B cell (primary cell): ENCODE measurements at regions not wholly inside any gene's neighbourhood (a gene's known extent, or its start where the extent isn't known, plus 50 kb on each side); places are given as distances from the start of the nearest gene placed in this dataset.

Experiments used
- ATAC-seq: fragments of 200-7000 bp; cut with Tn5 transposase; one replicate; pipeline ENCODE4 v1.10.0; 2021; ENCODE audit warnings: low read depth, mild to moderate bottlenecking, moderate number of reproducible peaks, moderate library complexity
- CTCF ChIA-PET: fragments of 350-600 bp; sonication (Branson Sonifier 250); formaldehyde crosslinking; loops from one replicate; lab custom pipeline; 2021; ENCODE audit warnings: antibody characterized with exemption, inconsistent platforms; lab: Charles Lee
- POLR2A ChIA-PET: fragments of 350-600 bp; sonication (Branson Sonifier 250); formaldehyde crosslinking; loops from one replicate; lab custom pipeline; 2021; ENCODE audit warnings: antibody characterized with exemption; lab: Charles Lee
- DNase-seq: peaks from one replicate; pipeline ENCODE4 v3.0.0; 2013
- H2AFZ ChIP-seq: 2 replicates; pipeline ENCODE4 v1.6.1; 2012; ENCODE audit warnings: mild to moderate bottlenecking, low read depth, low read length; ENCODE audit not compliant: insufficient read depth, poor library complexity, severe bottlenecking
- H3K27ac ChIP-seq, 2 donors: 1 replicate in 1 of 2; 2 replicates in 1 of 2; pipeline ENCODE4 v1.5.1; 2012 to 2013; ENCODE audit warnings: low read length in 2 of 2, mild to moderate bottlenecking in 2 of 2, moderate library complexity in 1 of 2
- H3K27me3 ChIP-seq, 4 experiments: fragments of 200-600 bp in 1 of 4; sonication (generic) in 1 of 4; replicated peaks in 1 of 4; 1 replicate in 2 of 4; 2 replicates in 2 of 4; pipeline versions ENCODE4 v1.6.1 to v1.7.0; 2013 to 2016; ENCODE audit warnings: low read length in 3 of 4, mild to moderate bottlenecking in 2 of 4, mixed read lengths in 1 of 4, moderate library complexity in 1 of 4; ENCODE audit not compliant: insufficient read depth in 4 of 4, control insufficient read depth in 3 of 4; ENCODE audit errors: control extremely low read depth in 1 of 4
- H3K36me3 ChIP-seq, 2 experiments: replicated peaks in 1 of 2; 1 replicate in 1 of 2; 2 replicates in 1 of 2; pipeline versions ENCODE4 v1.6.1 to v1.7.1; 2013; ENCODE audit warnings: low read length in 1 of 2; ENCODE audit not compliant: insufficient read depth in 2 of 2, control insufficient read depth in 1 of 2; ENCODE audit errors: control extremely low read depth in 1 of 2, extremely low read depth in 1 of 2
- H3K4me1 ChIP-seq, 2 donors: fragments of 200-600 bp in 1 of 2; sonication (generic) in 1 of 2; 1 replicate in 1 of 2; 2 replicates in 1 of 2; pipeline versions ENCODE4 v1.5.1 to v1.6.1; 2013 to 2017; ENCODE audit warnings: low read length in 2 of 2; ENCODE audit not compliant: control insufficient read depth in 2 of 2, insufficient read depth in 2 of 2
- H3K4me2 ChIP-seq: replicated peaks from 2 replicates; pipeline ENCODE3; 2012; ENCODE audit warnings: mild to moderate bottlenecking, low read depth, low read length; ENCODE audit not compliant: poor library complexity, severe bottlenecking
- H3K4me3 ChIP-seq, 5 experiments: fragments of 200-600 bp in 1 of 5; sonication (generic) in 1 of 5; 1 replicate in 3 of 5; 2 replicates in 2 of 5; pipeline versions ENCODE4 v1.5.1 to v1.7.0; 2011 to 2016; ENCODE audit warnings: low read length in 4 of 5, mild to moderate bottlenecking in 4 of 5, low read depth in 2 of 5, control low read depth in 1 of 5, moderate library complexity in 1 of 5; ENCODE audit not compliant: insufficient read depth in 1 of 5; ENCODE audit errors: control extremely low read depth in 1 of 5, extremely low read depth in 1 of 5
- H3K79me2 ChIP-seq: fragments of 200-600 bp; sonication (generic); one replicate; pipeline ENCODE4 v1.6.0; 2016; ENCODE audit warnings: low read length; ENCODE audit not compliant: control insufficient read depth, insufficient read depth
- H3K9ac ChIP-seq: fragments of 200-600 bp; sonication (generic); 2 replicates; pipeline ENCODE4 v1.6.1; 2017; ENCODE audit warnings: mild to moderate bottlenecking, low read length, moderate library complexity
- H3K9me3 ChIP-seq, 3 donors: one replicate each; pipeline versions ENCODE4 v1.6.1 to v1.7.1; 2013; ENCODE audit warnings: low read length in 2 of 3; ENCODE audit not compliant: control insufficient read depth in 2 of 3, insufficient read depth in 1 of 3; ENCODE audit errors: control extremely low read depth in 1 of 3
- H4K20me1 ChIP-seq: 2 replicates; pipeline ENCODE4 v1.6.0; 2012; ENCODE audit warnings: mild to moderate bottlenecking, low read length; ENCODE audit not compliant: insufficient read depth, control insufficient read depth, poor library complexity, severe bottlenecking
- H3K27ac Mint-ChIP-seq: one replicate; pipeline ENCODE4 v1.8.0; 2021; ENCODE audit warnings: mixed read lengths
- H3K27me3 Mint-ChIP-seq: one replicate; pipeline ENCODE4 v1.8.0; 2021; ENCODE audit warnings: mixed read lengths
- H3K4me1 Mint-ChIP-seq: one replicate; pipeline ENCODE4 v1.8.0; 2021; ENCODE audit warnings: mixed read lengths
- H3K4me3 Mint-ChIP-seq: one replicate; pipeline ENCODE4 v1.8.0; 2021; ENCODE audit warnings: mixed read lengths
- H3K9me3 Mint-ChIP-seq: one replicate; pipeline ENCODE4 v1.8.0; 2022; ENCODE audit warnings: mixed read lengths; ENCODE audit not compliant: insufficient read depth
- CTCF ChIP-seq: fragments of 200-600 bp; IDR thresholded peaks from one replicate; pipeline ENCODE4 v1.8.0; 2022; ENCODE audit warnings: antibody characterized with exemption, mild to moderate bottlenecking
- EZH2 ChIP-seq: IDR thresholded peaks from 2 replicates; pipeline ENCODE4 v1.6.1; 2012; ENCODE audit warnings: borderline replicate concordance, low read depth, mild to moderate bottlenecking, moderate library complexity, low read length; ENCODE audit not compliant: insufficient read depth, poor library complexity, severe bottlenecking
- WGBS: methylation state at CpG from one replicate; pipeline ENCODE4 v1.1.5; 2013; ENCODE audit warnings: missing lambda C conversion rate; ENCODE audit not compliant: insufficient coverage; 5-methylcytosine and 5-hydroxymethylcytosine counted together
- intact Hi-C: fragments of 100-400 bp; cut with micrococcal nuclease; formaldehyde crosslinking; loops from one replicate; pipeline ENCODE4 v1.10.0; 2022

GRCh38 chr6:170130201-170130621, 160.7 kb downstream of the DLL1 start:
- ChIA-PET CTCF (no interaction called here), POLR2A (no interaction called here)
- Mint-ChIP-seq H3K27ac (no peak overlapping the region), H3K9me3 (no peaks in the 10 kb centered on the region), H3K27me3 (peaks cover 9% of the 10 kb centered on the region), H3K4me1 (peaks cover 7% of the 10 kb centered on the region), H3K4me3 (no peak overlapping the region)
- no peak for TF ChIP-seq EZH2
- no peak for TF ChIP-seq CTCF
- H2AFZ ChIP-seq, result no peak overlapping the region
- no peaks in the 10 kb centered on the region for H4K20me1 ChIP-seq
- H3K27ac ChIP-seq, result no peak overlapping the region
- no peak for DNase-seq
- intact Hi-C loops, result no loop called here
- no peak overlapping the region for H3K9ac ChIP-seq
- H3K4me3 ChIP-seq, result no peak overlapping the region
- no peaks in the 10 kb centered on the region for H3K36me3 ChIP-seq
- 89% methylated on average over 15 of the region's 15 CpGs for WGBS
- peaks cover 0 to 4% of the 10 kb centered on the region in 2 donors for H3K4me1 ChIP-seq
- no peak for ATAC-seq
- peaks cover 0 to 15% (median 0%) of the 10 kb centered on the region in 3 donors for H3K9me3 ChIP-seq
- H3K79me2 ChIP-seq, result no peaks in the 10 kb centered on the region
- H3K27me3 ChIP-seq, result no peaks in the 10 kb centered on the region
- H3K4me2 ChIP-seq, result no peak overlapping the region

GRCh38 chr6:170129691-170130171, 161.1 kb downstream of the DLL1 start:
- Mint-ChIP-seq H3K27ac (no peak overlapping the region), H3K4me3 (no peak overlapping the region), H3K4me1 (peaks cover 7% of the 10 kb centered on the region), H3K27me3 (peaks cover 9% of the 10 kb centered on the region), H3K9me3 (no peaks in the 10 kb centered on the region)
- no peaks in the 10 kb centered on the region for H3K27me3 ChIP-seq
- intact Hi-C loops, result no loop called here
- H3K9ac ChIP-seq, result no peak overlapping the region
- H3K36me3 ChIP-seq, result no peaks in the 10 kb centered on the region
- H3K4me3 ChIP-seq, result no peak overlapping the region
- H3K27ac ChIP-seq, result no peak overlapping the region
- peaks cover 0 to 15% (median 0%) of the 10 kb centered on the region in 3 donors for H3K9me3 ChIP-seq
- no peak overlapping the region for H3K4me2 ChIP-seq
- H2AFZ ChIP-seq, result no peak overlapping the region
- no peak for ATAC-seq
- POLR2A ChIA-PET, result no interaction called here
- peaks cover 0 to 4% of the 10 kb centered on the region in 2 donors for H3K4me1 ChIP-seq
- CTCF ChIA-PET, result no interaction called here
- WGBS, result 81% methylated on average over 13 of the region's 14 CpGs
- H3K79me2 ChIP-seq, result no peaks in the 10 kb centered on the region
- no peaks in the 10 kb centered on the region for H4K20me1 ChIP-seq
- TF ChIP-seq CTCF (no peak), EZH2 (no peak)
- DNase-seq, result no peak
